Activated naive CD4-positive, alpha-beta T cell treated with anti-CD3 and anti-CD28 coated beads for 36 hours (primary cell): ENCODE measurements at regions not wholly inside any gene's neighbourhood (a gene's known extent, or its start where the extent isn't known, plus 50 kb on each side); places are given as distances from the start of the nearest gene placed in this dataset.

ENCODE experiments used
- CTCF ChIA-PET: fragments of 350-600 bp; sonication (Branson Sonifier 250); formaldehyde crosslinking; loops from one replicate; lab custom pipeline; 2021; ENCODE audit warnings: antibody characterized with exemption; lab: Charles Lee
- DNase-seq: peaks from one replicate; pipeline ENCODE4 v3.0.0-alpha.2; 2020
- H3K27ac Mint-ChIP-seq: one replicate; pipeline ENCODE4 v1.8.0; 2021; ENCODE audit warnings: mild to moderate bottlenecking, mixed read lengths
- H3K27me3 Mint-ChIP-seq: one replicate; pipeline ENCODE4 v1.8.0; 2021; ENCODE audit warnings: low read depth, mixed read lengths
- H3K36me3 Mint-ChIP-seq: one replicate; pipeline ENCODE4 v1.8.0; 2021; ENCODE audit warnings: low read depth, mixed read lengths
- H3K4me1 Mint-ChIP-seq: one replicate; pipeline ENCODE4 v1.8.0; 2021; ENCODE audit warnings: low read depth, mixed read lengths
- H3K4me3 Mint-ChIP-seq: one replicate; pipeline ENCODE4 v1.8.0; 2021; ENCODE audit warnings: mild to moderate bottlenecking, moderate library complexity, mixed read lengths
- H3K9me3 Mint-ChIP-seq: one replicate; pipeline ENCODE4 v1.8.0; 2021; ENCODE audit warnings: mixed read lengths
- intact Hi-C: fragments of 100-400 bp; cut with micrococcal nuclease; formaldehyde crosslinking; loops from one replicate; pipeline ENCODE4 v1.15.1; 2023

DNA sequence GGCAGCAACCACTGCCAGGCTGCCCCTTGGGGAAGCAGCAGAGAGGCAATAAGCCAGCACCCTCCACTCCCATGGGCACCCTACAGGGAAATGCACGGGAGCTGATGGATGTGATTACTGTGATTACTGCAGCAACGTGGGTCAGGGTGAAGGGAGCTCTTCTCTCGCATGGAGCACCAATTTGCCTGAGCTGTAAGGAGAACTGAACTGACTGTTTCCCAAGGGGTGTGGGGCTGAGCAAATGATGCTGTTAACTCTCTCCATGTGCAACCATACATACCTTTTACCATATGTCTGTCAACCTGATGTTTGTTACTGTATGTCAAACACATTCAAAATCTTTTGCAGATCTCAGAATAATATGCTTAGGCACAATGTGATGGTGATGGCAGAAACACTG, 680.6 kb downstream of the SQOR start:
- no peaks in the 10 kb centered on the region for H3K9me3 Mint-ChIP-seq
- CTCF ChIA-PET: no interaction called here
- no peak for DNase-seq
- intact Hi-C loops: no loop called here
- no peak overlapping the region for H3K4me3 Mint-ChIP-seq
- H3K27ac Mint-ChIP-seq: no peak overlapping the region
- no peaks in the 10 kb centered on the region for H3K27me3 Mint-ChIP-seq
- no peaks in the 10 kb centered on the region for H3K4me1 Mint-ChIP-seq
- no peaks in the 10 kb centered on the region for H3K36me3 Mint-ChIP-seq

DNA sequence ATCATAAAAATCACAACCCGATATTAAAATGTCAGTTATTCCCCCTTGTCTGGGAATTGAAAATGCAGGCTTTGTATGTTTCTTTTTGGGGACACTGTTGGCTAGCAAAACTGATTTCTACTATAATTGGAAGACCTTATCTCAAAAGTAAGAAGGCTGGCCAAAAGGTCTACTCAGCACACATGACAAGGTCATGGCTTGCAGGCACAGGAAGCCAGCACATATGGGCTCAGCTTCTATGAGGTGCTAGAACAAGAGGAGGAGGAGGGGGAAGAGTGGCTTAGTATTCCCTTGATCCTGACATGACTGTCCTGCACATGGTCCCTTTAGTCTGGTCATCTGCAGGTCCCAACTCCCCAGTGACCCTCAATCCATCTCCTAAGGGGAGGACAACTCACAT, 681.2 kb downstream of the SQOR start:
- CTCF ChIA-PET: no interaction called here
- no peaks in the 10 kb centered on the region for H3K4me1 Mint-ChIP-seq
- no peak for DNase-seq
- H3K36me3 Mint-ChIP-seq: no peaks in the 10 kb centered on the region
- H3K27ac Mint-ChIP-seq: no peak overlapping the region
- H3K4me3 Mint-ChIP-seq: no peak overlapping the region
- intact Hi-C loops: no loop called here
- no peaks in the 10 kb centered on the region for H3K27me3 Mint-ChIP-seq
- H3K9me3 Mint-ChIP-seq: no peaks in the 10 kb centered on the region

DNA sequence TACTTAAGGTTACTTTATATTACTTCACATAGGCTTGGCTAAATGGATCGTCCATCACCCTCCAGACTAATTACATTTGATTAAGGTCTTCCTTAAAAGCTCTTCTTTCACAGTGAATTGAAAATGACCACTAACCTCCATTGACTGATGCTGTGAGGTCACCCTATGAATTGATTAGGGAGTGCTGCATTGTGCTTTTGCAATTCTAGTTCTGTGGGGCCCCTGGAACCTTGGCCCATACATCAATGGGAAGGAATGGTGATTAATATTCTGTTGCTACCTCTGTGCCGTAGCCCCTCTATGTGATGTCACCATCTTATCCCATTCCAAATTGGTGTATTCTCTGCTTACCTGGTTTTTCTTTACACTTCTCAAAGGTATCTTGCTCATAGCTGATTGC, 682.2 kb downstream of the SQOR start:
- DNase-seq: no peak
- Mint-ChIP-seq H3K9me3 (no peaks in the 10 kb centered on the region), H3K27me3 (no peaks in the 10 kb centered on the region), H3K4me1 (no peaks in the 10 kb centered on the region), H3K27ac (no peak overlapping the region), H3K36me3 (no peaks in the 10 kb centered on the region), H3K4me3 (no peak overlapping the region)
- intact Hi-C loops: no loop called here
- CTCF ChIA-PET: no interaction called here

DNA sequence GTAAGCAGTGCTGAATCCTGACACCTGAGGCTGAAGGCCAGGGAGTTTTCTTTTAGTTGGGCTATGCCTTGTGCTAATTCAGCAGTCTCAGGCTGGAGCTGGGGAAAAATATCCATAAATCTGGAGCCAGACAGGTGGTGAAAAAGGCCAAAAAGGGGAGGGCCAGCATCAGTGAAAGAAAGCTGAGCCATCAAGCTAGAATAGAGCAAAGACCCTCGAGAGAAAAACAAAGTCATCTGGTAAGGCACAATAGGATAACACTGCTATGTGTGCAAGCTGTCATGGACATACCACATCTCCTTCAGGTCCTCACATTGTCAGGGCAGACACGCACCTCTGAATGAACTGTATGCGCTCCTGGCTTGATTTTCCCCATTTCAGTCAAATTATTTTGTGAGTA, 687.9 kb downstream of the SQOR start:
- H3K4me1 Mint-ChIP-seq: no peaks in the 10 kb centered on the region
- H3K9me3 Mint-ChIP-seq: no peaks in the 10 kb centered on the region
- CTCF ChIA-PET: no interaction called here
- intact Hi-C loops: no loop called here
- no peaks in the 10 kb centered on the region for H3K36me3 Mint-ChIP-seq
- no peak overlapping the region for H3K4me3 Mint-ChIP-seq
- no peak for DNase-seq
- H3K27me3 Mint-ChIP-seq: no peaks in the 10 kb centered on the region
- H3K27ac Mint-ChIP-seq: no peak overlapping the region

DNA sequence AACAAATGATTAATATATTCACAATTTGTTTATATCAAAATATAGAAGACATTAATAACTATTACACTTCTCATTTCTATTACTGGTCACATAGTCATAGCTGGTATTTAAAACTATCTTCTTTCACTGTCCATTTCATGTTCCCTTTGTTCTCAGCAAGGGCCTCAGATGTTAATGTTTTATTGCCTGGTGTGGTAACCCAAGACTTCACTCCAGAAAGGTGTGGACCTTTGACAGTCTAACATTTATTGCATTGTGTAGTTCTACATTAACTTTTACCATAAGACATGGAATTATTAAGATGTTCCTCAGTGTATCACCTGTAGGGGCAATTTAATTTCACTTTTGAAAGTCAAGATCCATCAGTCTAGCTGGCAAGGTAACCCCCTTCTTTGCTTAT, 691.3 kb downstream of the SQOR start:
- H3K4me3 Mint-ChIP-seq: no peak overlapping the region
- H3K9me3 Mint-ChIP-seq: no peaks in the 10 kb centered on the region
- DNase-seq: no peak
- peaks cover 2% of the 10 kb centered on the region for H3K27me3 Mint-ChIP-seq
- H3K36me3 Mint-ChIP-seq: no peaks in the 10 kb centered on the region
- no peaks in the 10 kb centered on the region for H3K4me1 Mint-ChIP-seq
- no peak overlapping the region for H3K27ac Mint-ChIP-seq
- intact Hi-C loops: no loop called here
- CTCF ChIA-PET: interaction anchor here (1.1 kb wide), 1 partner anchor 28 kb away, joined by 4 read pairs; no protein-coding TSS in a partner anchor

DNA sequence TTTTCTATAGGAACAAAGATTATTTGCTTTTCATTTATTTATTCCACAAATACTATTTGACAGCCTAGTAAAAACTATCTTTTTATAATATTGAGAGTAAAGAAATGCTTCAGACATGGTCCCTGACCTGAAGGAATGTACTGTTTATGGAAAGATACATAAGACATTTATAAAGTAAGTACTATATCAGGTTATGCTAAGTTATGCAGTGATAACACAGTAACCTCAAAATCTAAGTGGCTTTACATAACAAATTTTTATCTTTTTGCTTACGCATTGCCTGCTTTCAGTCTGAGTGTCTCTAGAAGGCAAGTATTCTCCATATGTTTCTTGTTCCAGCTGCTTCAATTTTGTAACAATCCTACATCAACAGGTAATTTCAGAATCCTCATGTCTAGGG, 694.0 kb downstream of the SQOR start:
- DNase-seq: no peak
- Mint-ChIP-seq H3K9me3 (no peaks in the 10 kb centered on the region), H3K4me1 (no peaks in the 10 kb centered on the region), H3K27ac (no peak overlapping the region), H3K36me3 (no peaks in the 10 kb centered on the region), H3K4me3 (no peak overlapping the region), H3K27me3 (peaks cover 2% of the 10 kb centered on the region)
- intact Hi-C loops: no loop called here
- CTCF ChIA-PET: no interaction called here

DNA sequence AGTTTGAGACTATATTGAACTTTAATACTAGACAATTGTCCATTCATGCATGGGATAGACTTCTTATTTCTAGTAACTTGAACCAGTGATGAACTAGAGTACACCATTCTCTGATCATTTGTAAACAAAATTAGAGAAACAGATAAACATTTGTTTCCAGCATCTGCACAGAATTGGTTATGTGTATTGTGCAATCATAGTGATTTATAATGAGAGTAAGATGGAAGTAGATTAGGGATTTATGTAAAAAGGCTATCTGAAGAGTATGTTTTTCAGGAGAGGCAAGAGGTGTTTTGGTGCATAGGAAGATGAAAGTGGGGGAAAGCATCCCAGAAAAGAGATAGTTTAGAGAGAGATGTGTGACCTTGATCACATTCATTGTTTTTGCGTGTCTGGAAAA, 695.0 kb downstream of the SQOR start:
- CTCF ChIA-PET: no interaction called here
- intact Hi-C loops: no loop called here

DNA sequence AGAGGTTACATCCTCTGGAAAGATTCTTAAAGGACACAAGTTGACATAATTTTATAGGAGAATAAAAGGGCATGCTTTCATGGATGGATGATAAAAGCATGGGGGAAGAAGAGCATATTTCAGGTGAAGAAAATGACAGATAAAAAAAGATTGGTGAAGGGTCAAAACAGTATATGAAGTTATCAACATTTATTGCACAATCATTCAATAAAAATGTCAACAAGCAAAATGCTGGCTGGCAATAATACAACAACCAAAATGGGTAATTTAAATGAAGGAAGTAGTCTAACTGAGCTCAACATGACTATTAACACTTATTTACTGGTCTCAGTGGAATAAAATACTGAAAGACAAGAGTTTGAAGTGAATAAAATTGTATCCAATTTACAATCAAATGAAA, 696.7 kb downstream of the SQOR start:
- Mint-ChIP-seq H3K27me3 (peaks cover 2% of the 10 kb centered on the region), H3K27ac (no peak overlapping the region), H3K9me3 (no peaks in the 10 kb centered on the region), H3K4me1 (no peaks in the 10 kb centered on the region), H3K4me3 (no peak overlapping the region), H3K36me3 (no peaks in the 10 kb centered on the region)
- no peak for DNase-seq
- CTCF ChIA-PET: no interaction called here
- intact Hi-C loops: no loop called here

More for the DNA sequence above, 695.0 kb downstream of the SQOR start:
- Mint-ChIP-seq H3K36me3 (no peaks in the 10 kb centered on the region), H3K27ac (no peak overlapping the region), H3K4me1 (no peaks in the 10 kb centered on the region), H3K4me3 (no peak overlapping the region), H3K9me3 (no peaks in the 10 kb centered on the region), H3K27me3 (peaks cover 2% of the 10 kb centered on the region)
- DNase-seq: no peak

DNA sequence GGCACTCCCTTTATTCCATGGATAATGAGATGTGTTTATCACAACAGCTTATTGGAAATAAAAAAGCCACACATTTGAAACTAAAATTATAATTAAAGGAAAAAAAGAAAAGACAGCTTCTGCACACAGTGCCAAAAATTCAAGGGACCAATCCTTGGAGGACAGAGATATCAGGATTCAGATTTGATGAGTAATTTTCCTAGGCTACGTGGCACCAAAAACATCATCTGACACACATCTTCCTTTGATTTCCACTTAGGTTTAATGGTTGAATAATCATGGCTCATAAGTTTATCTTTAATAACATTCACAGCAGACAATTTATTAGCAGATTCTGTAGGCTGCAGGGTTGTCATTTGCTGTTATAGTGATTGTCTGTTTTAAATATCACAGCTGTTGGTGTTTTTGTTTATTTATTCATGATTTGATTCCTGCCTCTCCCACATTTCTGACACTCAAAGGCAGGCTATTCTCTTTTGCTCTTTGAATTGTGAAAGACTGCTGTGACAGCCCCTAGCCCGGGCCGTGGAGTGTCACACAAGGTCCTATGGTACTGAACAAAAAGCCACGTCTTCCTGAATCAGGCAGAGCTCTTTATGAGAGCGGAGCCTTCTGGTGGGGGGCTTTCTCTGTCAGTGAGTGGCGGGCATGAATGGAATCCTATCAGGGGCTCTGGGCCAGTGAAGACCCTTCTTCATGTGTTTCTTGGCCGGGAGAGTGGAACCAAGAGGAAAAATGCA, 708.5 kb downstream of the SQOR start:
- H3K4me1 Mint-ChIP-seq: no peaks in the 10 kb centered on the region
- H3K4me3 Mint-ChIP-seq: no peak overlapping the region
- no peaks in the 10 kb centered on the region for H3K9me3 Mint-ChIP-seq
- H3K27ac Mint-ChIP-seq: no peak overlapping the region
- CTCF ChIA-PET: no interaction called here
- H3K27me3 Mint-ChIP-seq: no peaks in the 10 kb centered on the region
- no peaks in the 10 kb centered on the region for H3K36me3 Mint-ChIP-seq
- intact Hi-C loops: no loop called here
- DNase-seq: no peak

DNA sequence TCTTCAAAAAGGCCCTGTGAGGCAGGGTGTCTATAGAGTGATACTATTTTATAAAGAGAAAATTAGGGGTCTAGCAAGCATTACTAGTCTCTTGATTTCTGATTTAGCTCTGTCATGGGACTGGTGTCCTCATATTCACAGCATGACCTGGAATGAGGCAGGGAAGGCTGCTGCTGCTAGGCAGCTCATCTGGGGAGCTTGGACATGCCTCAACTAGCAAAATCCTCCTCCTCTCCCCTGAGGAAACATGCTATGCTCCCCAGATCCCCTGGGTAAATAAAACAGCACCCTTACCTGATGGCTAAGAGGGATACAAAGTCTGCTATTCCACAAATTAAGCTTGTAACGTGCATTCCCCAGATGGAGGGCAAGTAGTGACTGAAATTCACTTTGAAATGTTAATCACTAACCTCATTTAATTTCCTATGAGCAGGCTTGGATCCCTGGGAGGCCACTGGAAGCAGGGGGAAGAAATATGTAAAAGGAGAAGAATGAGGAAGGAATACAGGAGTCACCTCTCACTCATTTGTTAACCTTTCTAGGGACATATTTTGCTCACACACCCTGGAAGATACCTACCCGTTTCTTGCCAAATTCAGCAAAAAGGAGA, 709.4 kb downstream of the SQOR start:
- Mint-ChIP-seq H3K4me3 (no peak overlapping the region), H3K27ac (no peak overlapping the region), H3K27me3 (no peaks in the 10 kb centered on the region), H3K36me3 (no peaks in the 10 kb centered on the region), H3K4me1 (no peaks in the 10 kb centered on the region), H3K9me3 (no peaks in the 10 kb centered on the region)
- CTCF ChIA-PET: no interaction called here
- DNase-seq: no peak
- intact Hi-C loops: no loop called here

DNA sequence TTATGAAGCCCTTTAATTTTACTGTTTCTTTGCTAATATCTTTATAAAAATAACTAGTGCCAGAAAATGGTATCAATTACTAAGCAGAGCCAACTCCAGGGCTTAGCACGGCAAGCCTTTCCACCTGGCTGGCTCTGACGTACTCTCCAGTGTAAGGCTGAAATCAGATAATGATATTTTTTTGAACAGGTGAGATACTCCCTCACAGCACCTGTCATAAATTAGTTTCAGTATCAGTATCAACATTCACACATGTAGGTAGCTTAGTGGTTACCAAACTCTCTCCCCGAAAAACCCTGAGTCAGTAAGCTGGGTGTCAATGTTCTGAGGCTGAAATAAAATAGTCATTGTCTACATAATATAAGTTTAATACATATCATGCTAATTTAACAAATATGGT, 710.1 kb downstream of the SQOR start:
- H3K4me3 Mint-ChIP-seq: no peak overlapping the region
- no peaks in the 10 kb centered on the region for H3K27me3 Mint-ChIP-seq
- no peaks in the 10 kb centered on the region for H3K9me3 Mint-ChIP-seq
- intact Hi-C loops: no loop called here
- H3K27ac Mint-ChIP-seq: no peak overlapping the region
- DNase-seq: no peak
- H3K4me1 Mint-ChIP-seq: no peaks in the 10 kb centered on the region
- CTCF ChIA-PET: no interaction called here
- H3K36me3 Mint-ChIP-seq: no peaks in the 10 kb centered on the region

DNA sequence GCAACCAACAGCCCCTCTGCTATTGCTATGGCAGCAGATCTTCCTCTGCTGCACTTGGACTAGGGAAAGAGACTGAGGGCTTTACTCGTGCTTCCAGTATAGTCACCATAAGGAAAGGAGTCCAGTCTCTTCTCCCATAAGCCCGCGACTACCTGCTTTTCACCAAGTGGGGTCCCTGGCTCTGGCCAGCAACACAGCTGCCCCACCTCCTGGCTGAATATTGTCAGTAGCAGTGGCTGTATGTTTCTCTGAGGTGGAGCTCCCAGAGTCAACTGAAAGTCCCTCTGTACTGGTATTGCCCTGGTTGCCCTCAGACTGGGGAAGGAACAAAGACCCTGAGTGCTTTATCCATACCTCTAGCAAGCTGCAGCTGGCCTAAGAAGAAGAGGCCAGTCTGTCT, 719.6 kb downstream of the SQOR start:
- Mint-ChIP-seq H3K4me1 (no peaks in the 10 kb centered on the region), H3K27ac (no peak overlapping the region), H3K36me3 (no peaks in the 10 kb centered on the region), H3K4me3 (no peak overlapping the region), H3K27me3 (peaks cover 3% of the 10 kb centered on the region), H3K9me3 (peaks cover 10% of the 10 kb centered on the region)
- CTCF ChIA-PET: no interaction called here
- intact Hi-C loops: no loop called here
- no peak for DNase-seq

DNA sequence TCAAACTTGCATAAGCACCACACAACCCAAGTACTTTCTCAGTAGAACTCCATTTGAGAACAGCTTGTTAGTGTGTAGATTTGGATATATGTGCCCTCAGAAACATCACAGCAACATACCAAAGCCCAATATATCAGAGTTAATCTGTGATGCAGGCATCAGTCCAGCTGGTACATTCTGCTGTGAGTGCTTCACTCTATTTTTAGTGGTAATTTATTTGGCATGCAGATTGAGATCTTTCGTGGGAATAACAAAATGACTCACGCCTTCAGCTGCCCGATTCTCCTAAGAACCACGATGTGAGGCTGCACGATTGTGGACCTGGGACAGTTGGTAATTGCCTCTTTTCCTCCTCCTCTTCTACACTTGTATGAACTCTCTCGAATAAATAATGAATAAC, 730.7 kb downstream of the SQOR start:
- CTCF ChIA-PET: no interaction called here
- Mint-ChIP-seq H3K4me1 (no peaks in the 10 kb centered on the region), H3K27ac (no peak overlapping the region), H3K9me3 (peaks cover 8% of the 10 kb centered on the region), H3K4me3 (no peak overlapping the region), H3K27me3 (no peaks in the 10 kb centered on the region), H3K36me3 (no peaks in the 10 kb centered on the region)
- intact Hi-C loops: no loop called here
- no peak for DNase-seq
